ENCODE measurements at regions not wholly inside any gene's neighbourhood (a gene's known extent, or its start where the extent isn't known, plus 50 kb on each side); places are given as distances from the start of the nearest gene placed in this dataset.

DNA sequence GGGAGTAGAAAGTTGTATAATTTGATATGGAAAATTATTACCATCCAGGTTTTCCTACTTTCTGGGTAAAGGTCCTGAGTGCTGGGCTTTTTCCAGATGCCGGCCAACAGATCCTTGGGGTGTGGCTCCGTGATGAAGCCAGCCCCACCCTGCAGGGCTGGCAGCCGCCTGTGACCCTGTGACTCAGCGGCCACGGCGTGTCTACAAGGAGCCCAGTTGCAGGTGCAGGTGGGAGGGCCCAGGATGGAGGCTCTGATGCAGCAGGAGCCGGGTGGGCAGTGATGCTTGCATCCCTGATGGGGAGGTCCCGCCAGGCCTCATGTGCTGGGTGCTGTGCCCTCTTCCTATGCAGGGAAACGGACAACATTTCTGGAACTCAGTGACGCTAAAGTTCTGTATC, 96.0 kb upstream of the ALKAL2 start:
- POLR2A ChIA-PET = no interaction called here
- Histone ChIP-seq H3K4me3 (replicated peaks in 1 of 2; ENCODE audit: low read depth in 1 of 2, low read length in 2 of 2) (no peak overlapping the region), H3K4me2 (ENCODE audit: low read length) (peak overlapping the region; percentile 48), H2AFZ (ENCODE audit: low read depth, low read length, poor library complexity, severe bottlenecking) (no peak overlapping the region), H3K27me3 (ENCODE audit: insufficient read depth, low read length) (peaks cover 15% of the 10 kb centered on the region; the same call in 1 of the 2 replicates), H3K9ac (ENCODE audit: low read length) (no peak overlapping the region), H3K9me2 (ENCODE audit: insufficient read depth) (no peaks in the 10 kb centered on the region), H3K27ac (ENCODE audit: low read depth, low read length) (no peak overlapping the region), H3K4me1 (ENCODE audit: control insufficient read depth in 1 of 2, insufficient read depth in 2 of 2, low read length in 2 of 2) (peaks cover 5 to 9% of the 10 kb centered on the region in 2 experiments; a peak in 3 of 4 replicates), H3K79me2 (ENCODE audit: insufficient read depth, low read length) (no peaks in the 10 kb centered on the region), H4K20me1 (ENCODE audit: insufficient read depth) (no peaks in the 10 kb centered on the region), H3K36me3 (ENCODE audit: control insufficient read depth in 1 of 2, insufficient read depth in 2 of 2, low read length in 2 of 2) (no peaks in the 10 kb centered on the region), H3K9me3 (ENCODE audit: control insufficient read depth in 1 of 2, insufficient read depth in 1 of 2, low read depth in 1 of 2, low read length in 2 of 2) (no peaks in the 10 kb centered on the region)
- BruUV-seq (replicated peaks) = no TSS peak
- TF ChIP-seq, protein P1, sequence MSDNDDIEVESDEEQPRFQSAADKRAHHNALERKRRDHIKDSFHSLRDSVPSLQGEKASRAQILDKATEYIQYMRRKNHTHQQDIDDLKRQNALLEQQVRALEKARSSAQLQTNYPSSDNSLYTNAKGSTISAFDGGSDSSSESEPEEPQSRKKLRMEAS (IDR thresholded peaks at IDR 0.05) = 0 out of 2 replicates have a peak, but pooled peaks have one; percentile 20
- TF ChIP-seq, protein P2, sequence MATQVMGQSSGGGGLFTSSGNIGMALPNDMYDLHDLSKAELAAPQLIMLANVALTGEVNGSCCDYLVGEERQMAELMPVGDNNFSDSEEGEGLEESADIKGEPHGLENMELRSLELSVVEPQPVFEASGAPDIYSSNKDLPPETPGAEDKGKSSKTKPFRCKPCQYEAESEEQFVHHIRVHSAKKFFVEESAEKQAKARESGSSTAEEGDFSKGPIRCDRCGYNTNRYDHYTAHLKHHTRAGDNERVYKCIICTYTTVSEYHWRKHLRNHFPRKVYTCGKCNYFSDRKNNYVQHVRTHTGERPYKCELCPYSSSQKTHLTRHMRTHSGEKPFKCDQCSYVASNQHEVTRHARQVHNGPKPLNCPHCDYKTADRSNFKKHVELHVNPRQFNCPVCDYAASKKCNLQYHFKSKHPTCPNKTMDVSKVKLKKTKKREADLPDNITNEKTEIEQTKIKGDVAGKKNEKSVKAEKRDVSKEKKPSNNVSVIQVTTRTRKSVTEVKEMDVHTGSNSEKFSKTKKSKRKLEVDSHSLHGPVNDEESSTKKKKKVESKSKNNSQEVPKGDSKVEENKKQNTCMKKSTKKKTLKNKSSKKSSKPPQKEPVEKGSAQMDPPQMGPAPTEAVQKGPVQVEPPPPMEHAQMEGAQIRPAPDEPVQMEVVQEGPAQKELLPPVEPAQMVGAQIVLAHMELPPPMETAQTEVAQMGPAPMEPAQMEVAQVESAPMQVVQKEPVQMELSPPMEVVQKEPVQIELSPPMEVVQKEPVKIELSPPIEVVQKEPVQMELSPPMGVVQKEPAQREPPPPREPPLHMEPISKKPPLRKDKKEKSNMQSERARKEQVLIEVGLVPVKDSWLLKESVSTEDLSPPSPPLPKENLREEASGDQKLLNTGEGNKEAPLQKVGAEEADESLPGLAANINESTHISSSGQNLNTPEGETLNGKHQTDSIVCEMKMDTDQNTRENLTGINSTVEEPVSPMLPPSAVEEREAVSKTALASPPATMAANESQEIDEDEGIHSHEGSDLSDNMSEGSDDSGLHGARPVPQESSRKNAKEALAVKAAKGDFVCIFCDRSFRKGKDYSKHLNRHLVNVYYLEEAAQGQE (IDR thresholded peaks at IDR 0.05; ENCODE audit: low read depth) = no peak
- TF ChIP-seq TCF7L2 (IDR thresholded peaks at IDR 0.05; ENCODE audit: borderline replicate concordance, extremely low read depth, insufficient read depth, insufficient read length) (no peak), FOSL1 (IDR thresholded peaks at IDR 0.05; ENCODE audit: low read depth) (peak; percentile 46; the same call in 1 of the 2 replicates), EZH2 (IDR thresholded peaks at IDR 0.05) (no peak), SP1 (IDR thresholded peaks at IDR 0.05; ENCODE audit: low read depth) (peak; percentile 31; the same call in 1 of the 2 replicates), CEBPB (IDR thresholded peaks at IDR 0.05; ENCODE audit: low read depth) (no peak), SIN3A (IDR thresholded peaks at IDR 0.05; ENCODE audit: low read depth) (no peak; the same call in 1 of the 2 replicates), SRF (IDR thresholded peaks at IDR 0.05; ENCODE audit: low read depth) (no peak), JUND (IDR thresholded peaks at IDR 0.05) (peak; percentile 45; the same call in 1 of the 2 replicates)
- TF ChIP-seq, protein P3, sequence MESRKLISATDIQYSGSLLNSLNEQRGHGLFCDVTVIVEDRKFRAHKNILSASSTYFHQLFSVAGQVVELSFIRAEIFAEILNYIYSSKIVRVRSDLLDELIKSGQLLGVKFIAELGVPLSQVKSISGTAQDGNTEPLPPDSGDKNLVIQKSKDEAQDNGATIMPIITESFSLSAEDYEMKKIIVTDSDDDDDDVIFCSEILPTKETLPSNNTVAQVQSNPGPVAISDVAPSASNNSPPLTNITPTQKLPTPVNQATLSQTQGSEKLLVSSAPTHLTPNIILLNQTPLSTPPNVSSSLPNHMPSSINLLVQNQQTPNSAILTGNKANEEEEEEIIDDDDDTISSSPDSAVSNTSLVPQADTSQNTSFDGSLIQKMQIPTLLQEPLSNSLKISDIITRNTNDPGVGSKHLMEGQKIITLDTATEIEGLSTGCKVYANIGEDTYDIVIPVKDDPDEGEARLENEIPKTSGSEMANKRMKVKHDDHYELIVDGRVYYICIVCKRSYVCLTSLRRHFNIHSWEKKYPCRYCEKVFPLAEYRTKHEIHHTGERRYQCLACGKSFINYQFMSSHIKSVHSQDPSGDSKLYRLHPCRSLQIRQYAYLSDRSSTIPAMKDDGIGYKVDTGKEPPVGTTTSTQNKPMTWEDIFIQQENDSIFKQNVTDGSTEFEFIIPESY (IDR thresholded peaks at IDR 0.05; ENCODE audit: extremely low read depth, insufficient replicate concordance, low read length) = no peak
- TF ChIP-seq, protein P4, sequence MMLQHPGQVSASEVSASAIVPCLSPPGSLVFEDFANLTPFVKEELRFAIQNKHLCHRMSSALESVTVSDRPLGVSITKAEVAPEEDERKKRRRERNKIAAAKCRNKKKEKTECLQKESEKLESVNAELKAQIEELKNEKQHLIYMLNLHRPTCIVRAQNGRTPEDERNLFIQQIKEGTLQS (IDR thresholded peaks at IDR 0.05) = no peak
- TF ChIP-seq, protein P5, sequence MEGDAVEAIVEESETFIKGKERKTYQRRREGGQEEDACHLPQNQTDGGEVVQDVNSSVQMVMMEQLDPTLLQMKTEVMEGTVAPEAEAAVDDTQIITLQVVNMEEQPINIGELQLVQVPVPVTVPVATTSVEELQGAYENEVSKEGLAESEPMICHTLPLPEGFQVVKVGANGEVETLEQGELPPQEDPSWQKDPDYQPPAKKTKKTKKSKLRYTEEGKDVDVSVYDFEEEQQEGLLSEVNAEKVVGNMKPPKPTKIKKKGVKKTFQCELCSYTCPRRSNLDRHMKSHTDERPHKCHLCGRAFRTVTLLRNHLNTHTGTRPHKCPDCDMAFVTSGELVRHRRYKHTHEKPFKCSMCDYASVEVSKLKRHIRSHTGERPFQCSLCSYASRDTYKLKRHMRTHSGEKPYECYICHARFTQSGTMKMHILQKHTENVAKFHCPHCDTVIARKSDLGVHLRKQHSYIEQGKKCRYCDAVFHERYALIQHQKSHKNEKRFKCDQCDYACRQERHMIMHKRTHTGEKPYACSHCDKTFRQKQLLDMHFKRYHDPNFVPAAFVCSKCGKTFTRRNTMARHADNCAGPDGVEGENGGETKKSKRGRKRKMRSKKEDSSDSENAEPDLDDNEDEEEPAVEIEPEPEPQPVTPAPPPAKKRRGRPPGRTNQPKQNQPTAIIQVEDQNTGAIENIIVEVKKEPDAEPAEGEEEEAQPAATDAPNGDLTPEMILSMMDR (IDR thresholded peaks at IDR 0.05 in 2 of 3, conservative IDR thresholded peaks at IDR 0.05 in 1 of 3; ENCODE audit: borderline replicate concordance in 1 of 3, insufficient read depth in 1 of 3, low read depth in 2 of 3, low read length in 2 of 3) = no peak
- intact Hi-C loops (cut with micrococcal nuclease) = no loop called here
- RAD21 ChIA-PET (ENCODE audit: low non-redundant PET in 1 of 2, low total read pairs in 2 of 2, uncharacterized antibody in 2 of 2, unreplicated experiment in 2 of 2) = no interaction called here
- ATAC-seq = peak; percentile 95
- CTCF ChIA-PET = no interaction called here
- peak; percentile 27 for DNase-seq (ENCODE audit: low read depth, low spot score)

Data from HCT116 (cell line).